HG02870 (cell line): ENCODE measurements at regions not wholly inside any gene's neighbourhood (a gene's known extent, or its start where the extent isn't known, plus 50 kb on each side); places are given as distances from the start of the nearest gene placed in this dataset.

Experiments used
- ATAC-seq: cut with Tn5 transposase; IDR thresholded peaks from one replicate; pipeline ENCODE4 v1.9.1; 2021; ENCODE audit warnings: mild to moderate bottlenecking, moderate library complexity; ENCODE audit not compliant: unreplicated experiment

DNA sequence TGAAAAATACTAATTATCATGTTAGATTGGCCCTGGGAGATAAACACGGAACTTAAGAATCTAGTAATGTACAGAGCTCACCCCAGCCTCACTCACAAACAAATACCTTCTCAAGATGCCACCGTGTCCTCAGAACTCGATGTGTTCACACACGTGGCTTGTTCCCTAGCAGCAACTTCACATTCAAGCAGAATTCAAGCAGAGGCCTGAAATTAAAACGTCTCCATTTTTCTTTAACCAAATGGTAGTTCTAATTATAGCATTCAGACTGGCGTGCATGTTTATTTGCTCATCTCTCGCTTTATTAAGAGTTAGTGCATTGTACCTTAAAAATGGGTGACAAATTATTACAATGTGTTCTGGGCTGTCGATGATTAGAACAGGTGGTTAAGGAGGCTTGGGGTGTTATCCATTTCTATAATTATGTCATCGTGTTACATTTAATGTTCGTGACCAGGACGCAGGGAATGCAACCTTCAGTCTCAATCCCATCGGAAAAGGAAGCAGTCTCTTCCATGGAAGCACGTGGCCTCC lies 57.3 kb upstream of the SLC66A3 start:
- no peak for ATAC-seq

DNA sequence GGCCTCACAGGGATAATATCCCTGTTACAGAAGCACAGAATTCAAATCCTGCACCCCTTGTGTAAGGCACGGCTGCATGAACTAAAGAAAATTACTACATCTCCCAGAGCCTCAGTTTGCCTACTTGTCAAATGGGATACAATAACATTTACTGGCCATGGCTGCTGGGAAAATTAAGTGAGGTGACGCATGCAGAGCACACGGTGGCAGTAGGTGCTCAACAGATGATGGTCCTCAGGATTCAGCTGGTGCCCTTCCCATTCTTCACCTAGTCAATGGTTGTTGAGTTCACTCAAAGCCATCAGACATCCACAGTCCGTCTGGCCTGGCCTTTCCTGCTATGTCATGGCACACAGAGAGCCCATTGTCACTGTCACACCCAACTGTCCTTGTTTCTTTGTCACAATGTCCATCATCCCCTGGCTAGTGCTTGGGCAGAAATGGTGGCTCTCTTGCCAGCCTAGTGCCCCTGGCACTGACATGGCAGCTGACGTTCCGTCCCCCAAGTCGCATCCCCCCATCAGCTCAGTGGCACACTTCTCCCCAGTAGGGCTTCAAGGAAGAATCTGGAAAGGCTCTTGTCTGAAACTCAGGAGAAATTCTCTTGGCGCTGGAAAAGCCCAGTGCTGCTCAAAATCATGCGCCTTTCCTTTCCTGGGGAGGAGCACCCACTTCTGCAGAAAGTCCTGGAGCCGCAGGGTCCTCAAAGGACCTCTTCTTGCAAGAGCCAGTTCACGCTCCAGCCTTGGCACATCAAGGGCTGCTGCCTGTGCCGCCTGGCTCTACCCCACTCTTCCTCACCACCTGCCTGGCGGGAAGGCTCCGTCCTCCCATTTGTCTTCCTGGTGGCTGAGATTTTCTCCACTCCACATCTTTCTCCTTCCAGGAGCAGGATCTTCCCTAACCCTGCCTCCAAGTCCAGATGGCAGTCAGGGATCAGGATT lies 55.9 kb upstream of the SLC66A3 start:
- no peak for ATAC-seq

DNA sequence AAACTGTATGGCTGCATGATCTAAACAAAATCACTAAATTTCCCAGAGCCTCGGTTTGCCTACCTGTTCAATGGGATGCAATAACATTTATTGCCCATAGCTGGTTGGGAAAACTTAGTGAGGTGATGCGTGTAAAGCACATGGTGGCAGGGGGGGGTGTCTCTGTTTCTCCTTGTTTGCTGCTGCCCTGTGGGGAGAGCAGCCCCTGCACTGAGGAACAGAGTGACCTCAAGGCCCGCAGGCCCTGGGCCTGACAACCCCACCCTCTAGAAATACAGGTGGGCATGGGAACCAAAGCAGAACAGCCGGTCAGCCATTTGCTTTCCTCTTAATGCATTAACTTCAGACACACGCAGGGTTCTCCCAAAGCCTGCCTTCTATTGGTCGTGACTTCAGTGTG lies 55.1 kb upstream of the SLC66A3 start:
- ATAC-seq: no peak

DNA sequence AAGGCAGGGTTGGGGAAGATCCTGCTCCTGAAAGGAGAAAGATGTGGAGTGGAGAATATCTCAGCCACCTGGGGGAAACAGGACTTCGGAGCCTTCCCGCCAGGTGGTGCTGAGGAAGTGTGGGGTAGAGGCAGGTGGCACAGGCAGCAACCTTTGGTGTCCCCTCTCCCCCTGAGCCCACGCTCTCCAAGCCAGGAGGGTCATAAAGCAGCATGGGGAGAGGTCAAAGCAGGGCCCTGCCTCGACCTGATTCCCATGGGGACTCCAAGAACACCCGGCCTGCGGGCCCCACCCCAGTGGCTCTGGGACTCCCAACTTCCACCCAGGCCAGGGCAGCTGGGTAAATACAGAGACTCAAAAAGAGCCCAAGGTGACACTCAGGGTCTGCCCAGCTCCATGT lies 54.3 kb upstream of the SLC66A3 start:
- no peak for ATAC-seq

DNA sequence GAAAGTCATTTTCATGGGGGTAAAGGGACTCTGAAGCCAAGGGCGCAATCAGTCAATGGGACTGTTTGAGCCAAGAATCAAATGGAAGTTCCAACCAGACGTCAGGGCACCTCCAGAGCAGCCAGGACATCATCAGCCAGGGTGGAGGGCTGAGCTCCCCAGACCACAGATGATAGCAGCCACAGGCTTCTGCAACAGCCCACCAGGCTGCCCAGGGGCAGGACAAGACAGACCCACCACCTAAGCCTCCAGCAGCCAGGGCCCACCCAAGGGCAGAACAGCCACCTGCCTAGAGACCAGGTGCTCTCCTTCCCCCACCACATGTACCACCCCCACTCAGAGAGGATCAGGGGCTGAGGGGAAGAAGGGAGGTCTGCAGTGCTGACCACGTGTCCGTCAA lies 53.8 kb upstream of the SLC66A3 start:
- no peak for ATAC-seq

DNA sequence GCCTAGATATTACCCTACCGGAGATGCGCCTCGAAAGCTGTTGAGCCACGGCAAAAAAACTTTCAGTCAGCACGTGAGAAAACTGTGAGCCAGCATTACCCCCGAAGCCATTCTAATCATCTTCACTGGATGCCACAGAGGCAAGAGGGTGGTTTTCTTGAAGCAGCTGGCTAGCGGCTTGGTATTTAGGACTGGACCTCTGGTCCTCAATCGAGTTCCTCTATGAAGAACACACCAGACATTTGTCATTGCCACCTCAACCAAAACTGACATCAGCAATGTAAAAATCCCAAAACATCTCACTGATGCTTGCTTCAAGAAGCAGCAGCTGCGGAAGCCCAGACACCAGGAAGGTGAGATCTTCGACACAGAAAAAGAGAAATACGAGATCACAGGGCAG lies 52.8 kb upstream of the SLC66A3 start:
- no peak for ATAC-seq

DNA sequence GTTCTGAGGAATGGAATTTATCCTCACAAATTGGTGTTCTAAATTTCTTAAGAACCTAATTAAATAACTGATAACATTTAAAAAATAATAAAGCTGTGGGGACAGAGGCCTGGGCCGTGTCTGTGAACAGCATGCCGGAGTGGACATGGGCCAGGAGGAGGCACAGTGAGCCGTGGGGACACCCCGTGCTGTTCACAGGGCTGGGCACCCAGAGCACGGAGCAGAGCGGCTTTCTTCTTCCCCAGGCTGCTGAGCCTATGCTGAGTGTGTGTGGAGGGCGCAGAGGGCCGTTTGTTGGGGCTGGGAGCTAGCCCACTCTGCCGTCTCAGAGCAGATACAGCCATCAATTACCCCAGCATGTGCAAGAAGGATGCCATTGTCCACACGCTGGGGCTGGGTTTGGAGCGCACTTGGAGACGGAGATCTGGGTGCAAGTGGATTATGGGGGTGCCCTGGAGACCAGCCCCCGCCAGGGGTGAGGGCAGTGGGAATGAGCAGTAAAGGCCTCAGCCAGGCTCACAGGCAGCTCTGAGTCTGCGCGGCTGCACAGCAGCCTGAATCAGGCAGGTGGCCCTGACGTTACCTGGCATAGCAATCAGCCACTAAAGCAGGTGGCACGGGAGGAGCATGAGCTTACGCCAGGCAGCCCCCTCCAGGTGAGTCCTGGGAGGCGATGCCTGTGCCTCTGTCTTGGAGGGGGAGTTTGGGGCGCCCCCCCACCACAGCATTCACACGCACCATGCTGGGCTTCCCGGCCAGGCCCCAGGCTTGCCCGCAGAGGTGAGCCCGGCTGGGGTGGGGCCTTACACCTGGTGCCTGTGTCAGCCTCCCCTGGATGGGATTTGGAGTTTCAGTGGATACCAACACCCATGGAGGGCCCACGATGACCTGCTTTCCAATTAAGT lies 52.1 kb upstream of the SLC66A3 start:
- no peak for ATAC-seq

DNA sequence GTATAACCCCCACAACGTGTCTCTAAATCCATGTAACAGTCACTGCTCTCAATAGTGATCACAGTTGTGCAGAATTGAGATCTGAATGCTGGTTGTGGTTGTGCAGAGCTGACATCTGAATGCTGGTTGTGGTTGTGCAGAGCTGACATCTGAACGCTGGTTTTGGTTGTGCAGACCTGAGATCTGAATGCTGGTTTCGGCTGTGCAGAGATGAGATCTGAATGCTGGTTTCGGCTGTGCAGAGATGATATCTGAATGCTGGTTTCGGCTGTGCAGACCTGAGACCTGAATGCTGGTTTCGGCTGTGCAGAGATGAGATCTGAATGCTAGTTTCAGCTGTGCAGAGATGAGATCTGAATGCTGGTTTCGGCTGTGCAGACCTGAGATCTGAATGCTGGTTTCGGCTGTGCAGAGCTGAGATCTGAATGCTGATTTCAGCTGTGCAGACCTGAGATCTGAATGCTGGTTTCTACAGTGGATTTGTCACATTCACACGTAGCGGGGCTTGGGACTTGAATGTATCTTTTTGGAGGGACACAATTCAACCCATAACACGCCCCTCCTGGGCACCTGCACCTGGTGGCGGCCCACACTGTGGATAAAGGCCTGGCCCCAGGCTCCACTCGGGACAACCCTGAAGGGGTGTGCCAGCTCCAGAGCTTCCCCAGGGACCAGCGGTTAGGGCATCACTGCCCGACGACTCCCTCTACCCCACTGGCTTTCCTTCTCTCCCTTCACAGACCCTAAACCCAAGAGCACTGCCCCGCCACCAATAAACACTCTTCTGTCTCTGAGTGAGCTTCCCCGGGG lies 51.1 kb upstream of the SLC66A3 start:
- ATAC-seq: peak; percentile 64

DNA sequence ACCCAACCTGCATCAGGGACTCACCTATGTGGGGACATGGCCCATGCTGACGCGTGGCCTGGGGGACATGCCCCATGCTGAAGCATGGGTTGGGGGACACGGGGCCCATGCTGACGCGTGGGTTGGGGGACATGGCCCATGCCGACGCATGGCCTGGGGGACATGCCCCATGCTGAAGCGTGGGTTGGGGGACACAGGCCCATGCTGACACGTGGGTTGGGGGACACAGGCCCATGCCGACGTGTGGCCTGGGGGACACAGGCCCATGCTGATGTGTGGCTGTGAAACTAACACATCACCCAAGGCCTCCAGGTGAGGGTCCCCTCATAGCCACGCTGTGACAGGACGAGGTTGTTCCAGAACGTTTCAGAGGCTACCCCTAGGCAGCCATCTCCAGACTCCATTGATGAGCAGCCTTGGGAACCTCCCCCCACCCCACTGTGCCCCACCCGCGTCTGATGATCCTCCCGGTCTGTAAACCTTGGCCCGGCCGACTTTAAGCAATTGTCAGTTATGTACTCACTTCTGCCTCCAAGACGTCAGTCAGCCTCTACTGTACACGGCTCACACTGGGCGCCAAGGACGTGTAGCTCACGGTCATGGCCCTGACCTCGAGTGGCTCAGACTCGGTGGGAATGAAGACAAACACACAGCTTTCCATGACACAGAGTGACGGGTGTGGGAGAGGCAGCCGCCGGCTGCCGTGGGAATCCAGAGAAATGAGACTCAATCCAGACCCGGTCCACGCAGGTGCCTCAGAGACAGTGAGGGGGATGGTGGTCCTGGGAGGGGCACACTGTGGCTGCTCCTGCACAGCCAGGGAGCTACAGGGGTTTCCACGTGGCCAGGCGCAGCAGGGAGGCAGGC lies 50.2 kb upstream of the SLC66A3 start:
- no peak for ATAC-seq
